Left ventricle myocardium inferior (tissue), 1 donor: ENCODE measurements at regions not wholly inside any gene's neighbourhood (a gene's known extent, or its start where the extent isn't known, plus 50 kb on each side); places are given as distances from the start of the nearest gene placed in this dataset.

Experiments used
- DNase-seq: peaks from one replicate; pipeline ENCODE4 v3.0.0-alpha.2; 2020
- H3K27ac ChIP-seq: fragments of 200-600 bp; replicated peaks from 2 replicates; pipeline ENCODE4 v1.8.0; 2021
- H3K27me3 ChIP-seq: fragments of 200-600 bp; 2 replicates; pipeline ENCODE4 v1.8.0; 2021; ENCODE audit warnings: low read depth
- H3K36me3 ChIP-seq: fragments of 200-600 bp; 2 replicates; pipeline ENCODE4 v1.8.0; 2021
- H3K4me1 ChIP-seq: fragments of 200-600 bp; 2 replicates; pipeline ENCODE4 v1.8.0; 2021
- H3K4me3 ChIP-seq: fragments of 200-600 bp; 2 replicates; pipeline ENCODE4 v1.8.0; 2021; ENCODE audit warnings: mild to moderate bottlenecking, moderate library complexity
- H3K9me3 ChIP-seq: fragments of 200-600 bp; replicated peaks from 2 replicates; pipeline ENCODE4 v1.8.0; 2021
- intact Hi-C: fragments of 100-400 bp; cut with micrococcal nuclease; formaldehyde crosslinking; loops from one replicate; pipeline ENCODE4 v1.11.0; 2022
- TF ChIP-seq, protein P1 (sequence below): fragments of 200-600 bp; IDR thresholded peaks from 2 replicates; pipeline ENCODE4 v1.8.0; 2021; ENCODE audit warnings: antibody characterized with exemption, mild to moderate bottlenecking, borderline replicate concordance
- donor health status: DM: no; HTN: yes; CAD: no; lungs with severe emphysema.

DNA sequence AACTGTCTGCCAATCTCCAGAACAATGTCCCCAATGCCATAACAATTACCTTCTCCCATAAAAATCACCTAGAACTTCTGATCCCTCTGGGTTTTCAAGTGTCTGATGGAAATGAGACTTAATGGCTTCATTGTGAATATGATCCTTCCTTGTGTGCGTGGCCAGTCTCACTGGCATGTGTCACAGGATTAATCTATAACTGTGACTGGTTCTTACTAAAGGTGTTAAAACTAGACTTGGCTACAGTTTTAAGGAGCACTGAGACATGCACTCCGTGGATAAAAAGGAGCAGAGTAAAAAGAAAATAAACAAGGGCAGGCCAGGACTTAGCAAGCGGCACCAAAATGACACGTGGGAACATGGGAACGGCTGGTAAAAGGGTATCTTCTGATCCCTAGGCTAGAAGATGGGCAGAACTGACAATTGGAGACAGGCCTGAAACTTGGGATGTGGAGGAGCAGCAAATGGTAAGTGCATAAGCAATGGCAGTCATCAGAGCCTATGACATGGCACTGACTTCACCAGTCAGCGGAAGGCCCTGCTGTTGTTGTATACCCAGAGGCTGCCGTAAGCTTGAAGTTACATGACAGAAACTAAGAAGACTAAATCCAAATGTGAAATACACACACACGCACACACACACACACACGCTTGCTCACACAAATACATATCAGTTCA lies 256.6 kb upstream of the NOCT start:
- Histone ChIP-seq H3K27ac (no peak overlapping the region), H3K4me3 (no peak overlapping the region), H3K4me1 (no peaks in the 10 kb centered on the region), H3K27me3 (no peaks in the 10 kb centered on the region), H3K36me3 (no peaks in the 10 kb centered on the region), H3K9me3 (peaks cover 5% of the 10 kb centered on the region)
- no peak for DNase-seq
- intact Hi-C loops: no loop called here
- TF ChIP-seq, protein P1, sequence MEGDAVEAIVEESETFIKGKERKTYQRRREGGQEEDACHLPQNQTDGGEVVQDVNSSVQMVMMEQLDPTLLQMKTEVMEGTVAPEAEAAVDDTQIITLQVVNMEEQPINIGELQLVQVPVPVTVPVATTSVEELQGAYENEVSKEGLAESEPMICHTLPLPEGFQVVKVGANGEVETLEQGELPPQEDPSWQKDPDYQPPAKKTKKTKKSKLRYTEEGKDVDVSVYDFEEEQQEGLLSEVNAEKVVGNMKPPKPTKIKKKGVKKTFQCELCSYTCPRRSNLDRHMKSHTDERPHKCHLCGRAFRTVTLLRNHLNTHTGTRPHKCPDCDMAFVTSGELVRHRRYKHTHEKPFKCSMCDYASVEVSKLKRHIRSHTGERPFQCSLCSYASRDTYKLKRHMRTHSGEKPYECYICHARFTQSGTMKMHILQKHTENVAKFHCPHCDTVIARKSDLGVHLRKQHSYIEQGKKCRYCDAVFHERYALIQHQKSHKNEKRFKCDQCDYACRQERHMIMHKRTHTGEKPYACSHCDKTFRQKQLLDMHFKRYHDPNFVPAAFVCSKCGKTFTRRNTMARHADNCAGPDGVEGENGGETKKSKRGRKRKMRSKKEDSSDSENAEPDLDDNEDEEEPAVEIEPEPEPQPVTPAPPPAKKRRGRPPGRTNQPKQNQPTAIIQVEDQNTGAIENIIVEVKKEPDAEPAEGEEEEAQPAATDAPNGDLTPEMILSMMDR: no peak

GRCh38 chr4:138758196-138758595 lies 257.4 kb upstream of the NOCT start:
- intact Hi-C loops: no loop called here
- Histone ChIP-seq H3K36me3 (no peaks in the 10 kb centered on the region), H3K27me3 (no peaks in the 10 kb centered on the region), H3K27ac (no peak overlapping the region), H3K4me3 (no peak overlapping the region), H3K4me1 (no peaks in the 10 kb centered on the region), H3K9me3 (peaks cover 13% of the 10 kb centered on the region)
- no peak for DNase-seq
- TF ChIP-seq, protein P1: no peak

- no peaks in the 10 kb centered on the region for H3K4me1 ChIP-seq
- H3K27ac ChIP-seq: no peak overlapping the region
- H3K9me3 ChIP-seq: peaks cover 21% of the 10 kb centered on the region
- DNase-seq: no peak
- H3K27me3 ChIP-seq: no peaks in the 10 kb centered on the region
- no peaks in the 10 kb centered on the region for H3K36me3 ChIP-seq
- TF ChIP-seq, protein P1: no peak
- H3K4me3 ChIP-seq: no peak overlapping the region
- intact Hi-C loops: no loop called here
These were observed 258.1 kb upstream of the NOCT start for GRCh38 chr4:138757432-138757831.

- no peak for DNase-seq
- Histone ChIP-seq H3K9me3 (peaks cover 22% of the 10 kb centered on the region), H3K27ac (no peak overlapping the region), H3K27me3 (no peaks in the 10 kb centered on the region), H3K4me1 (no peaks in the 10 kb centered on the region), H3K4me3 (no peak overlapping the region), H3K36me3 (no peaks in the 10 kb centered on the region)
- TF ChIP-seq, protein P1: no peak
- intact Hi-C loops: no loop called here
These were observed 259.1 kb upstream of the NOCT start for GRCh38 chr4:138756519-138756918.

- TF ChIP-seq, protein P1: no peak
- Histone ChIP-seq H3K4me3 (no peak overlapping the region), H3K27ac (no peak overlapping the region), H3K4me1 (no peaks in the 10 kb centered on the region), H3K9me3 (peaks cover 52% of the 10 kb centered on the region), H3K27me3 (no peaks in the 10 kb centered on the region), H3K36me3 (no peaks in the 10 kb centered on the region)
- intact Hi-C loops: no loop called here
- DNase-seq: no peak
These were observed 264.3 kb upstream of the NOCT start for GRCh38 chr4:138751309-138751708.

GRCh38 chr4:138749303-138749702 lies 266.3 kb upstream of the NOCT start:
- no peaks in the 10 kb centered on the region for H3K36me3 ChIP-seq
- no peaks in the 10 kb centered on the region for H3K27me3 ChIP-seq
- TF ChIP-seq, protein P1: no peak
- no peak for DNase-seq
- H3K9me3 ChIP-seq: peaks cover 51% of the 10 kb centered on the region
- no peak overlapping the region for H3K4me3 ChIP-seq
- H3K4me1 ChIP-seq: no peaks in the 10 kb centered on the region
- intact Hi-C loops: no loop called here
- peak overlapping the region; percentile 72 for H3K27ac ChIP-seq
